Suppressor macrophage treated with lipopolysaccharide for 4 hours (primary cell): ENCODE measurements at regions not wholly inside any gene's neighbourhood (a gene's known extent, or its start where the extent isn't known, plus 50 kb on each side); places are given as distances from the start of the nearest gene placed in this dataset.
"Not testable (repeated sequence)": the region's sequence is repeated elsewhere in the genome, so short reads cannot be mapped to it uniquely, and the experiment has no call there.

ENCODE experiments used
- DNase-seq: peaks from one replicate; pipeline ENCODE4 v3.0.0-alpha.2; 2020

- DNase-seq: not testable (repeated sequence)
Observed at GRCh38 chr5:30345539-30346345, 847.7 kb upstream of the CDH6 start.

DNA sequence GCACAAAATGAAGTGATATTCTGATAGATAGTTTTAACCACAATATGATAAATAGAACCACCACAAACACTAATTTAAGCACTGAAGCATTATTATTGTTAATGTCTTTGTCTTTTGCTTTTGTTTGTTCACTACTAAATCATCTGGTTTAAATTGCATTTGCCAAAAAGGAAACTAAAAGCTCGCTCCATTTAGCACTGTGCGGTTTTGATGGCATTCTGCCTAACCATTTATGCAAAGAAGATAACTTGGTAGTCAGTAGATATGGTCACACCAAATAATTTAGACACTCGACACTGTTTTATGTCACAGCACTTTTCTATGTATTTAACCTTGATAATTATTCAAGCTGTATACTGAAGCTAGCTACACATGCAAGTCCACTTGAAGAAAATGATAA, 849.8 kb upstream of the CDH6 start:
- DNase-seq: no peak

DNA sequence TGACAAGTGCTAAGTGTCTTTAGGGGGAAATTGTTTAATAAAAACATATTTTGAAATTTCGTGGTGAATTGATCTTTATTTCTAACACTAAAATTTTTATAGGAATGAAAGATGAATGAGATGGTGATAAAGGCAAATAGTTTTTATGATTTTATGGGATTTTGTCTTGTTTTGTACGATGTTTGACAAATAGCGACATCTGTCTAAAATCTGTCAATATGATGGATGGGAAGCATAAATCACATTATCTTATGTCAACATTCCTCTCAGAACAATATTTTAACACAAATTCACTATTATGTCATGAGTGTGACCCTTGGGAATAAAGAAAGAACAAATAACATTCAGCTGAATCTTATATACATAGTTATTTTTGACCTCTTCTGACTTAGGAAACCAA, 852.0 kb upstream of the CDH6 start:
- no peak for DNase-seq

- DNase-seq: no peak
Observed at GRCh38 chr5:30337084-30337573, 856.4 kb upstream of the CDH6 start.

DNA sequence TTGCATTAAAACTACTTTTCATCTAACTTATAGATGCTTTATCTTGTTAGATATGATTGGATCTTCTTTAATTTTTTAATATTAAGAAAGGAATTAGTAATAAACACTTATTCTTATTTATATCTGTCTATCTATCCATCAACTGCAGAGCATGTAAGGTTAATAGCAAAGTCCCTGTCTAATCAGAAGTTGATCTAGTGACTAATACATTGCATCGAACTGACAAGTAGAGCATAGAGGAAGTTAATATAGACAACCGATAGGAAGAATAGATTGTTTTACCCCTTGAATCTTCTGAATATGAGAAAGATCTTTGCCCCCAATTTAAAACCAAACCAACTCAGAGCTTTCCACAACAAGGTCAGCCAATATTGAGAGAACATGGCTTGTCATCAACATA, 862.0 kb upstream of the CDH6 start:
- no peak for DNase-seq

GRCh38 chr5:30325795-30326194, 867.7 kb upstream of the CDH6 start:
- DNase-seq: no peak

GRCh38 chr5:30324083-30324482, 869.4 kb upstream of the CDH6 start:
- DNase-seq: no peak

- no peak for DNase-seq
Observed at GRCh38 chr5:30287890-30288289, 905.6 kb upstream of the CDH6 start.

DNA sequence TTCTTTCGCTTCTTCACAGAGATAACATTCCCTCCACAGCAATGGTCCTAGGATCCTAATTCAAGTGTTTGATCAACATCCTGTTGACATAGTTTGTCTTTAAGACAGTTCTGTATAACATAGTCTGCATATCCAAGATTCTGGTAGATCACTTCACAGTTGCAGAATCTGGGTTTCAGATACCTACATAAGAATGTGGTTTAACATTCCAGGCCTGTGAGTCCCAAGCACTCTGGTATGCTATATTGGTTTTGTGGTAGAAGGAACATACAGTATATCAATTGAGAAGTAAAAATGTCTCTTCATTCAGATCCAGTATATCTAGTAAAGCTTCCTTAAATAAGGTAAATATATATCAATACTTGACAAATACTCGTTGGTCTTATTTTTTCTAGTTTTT, 914.2 kb upstream of the CDH6 start:
- no peak for DNase-seq

- DNase-seq: no peak
Observed at GRCh38 chr5:30267026-30267425, 926.5 kb upstream of the CDH6 start.

GRCh38 chr5:30239331-30240022, 954.0 kb upstream of the CDH6 start:
- no peak for DNase-seq

- DNase-seq: no peak
Observed at GRCh38 chr5:30237189-30237588, 956.3 kb upstream of the CDH6 start.

DNA sequence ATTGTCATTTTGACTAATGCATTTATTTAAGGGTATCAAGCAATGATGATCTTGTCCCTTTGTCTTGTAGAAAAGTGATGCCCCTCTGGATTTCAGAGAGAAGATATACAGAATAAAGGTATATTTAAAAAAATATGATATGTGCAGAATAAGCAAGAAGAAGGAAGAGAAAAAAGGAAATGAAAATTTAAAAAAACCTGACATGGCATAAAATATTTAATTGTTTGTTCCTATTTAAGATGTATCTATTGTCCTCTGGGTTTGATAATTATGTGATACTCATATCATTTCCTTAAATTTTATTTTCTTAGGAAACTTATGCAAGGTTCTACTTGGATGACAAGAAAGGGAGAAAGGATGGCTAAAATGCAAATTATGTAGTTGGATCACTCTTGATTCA, 983.7 kb upstream of the CDH6 start:
- no peak for DNase-seq

DNA sequence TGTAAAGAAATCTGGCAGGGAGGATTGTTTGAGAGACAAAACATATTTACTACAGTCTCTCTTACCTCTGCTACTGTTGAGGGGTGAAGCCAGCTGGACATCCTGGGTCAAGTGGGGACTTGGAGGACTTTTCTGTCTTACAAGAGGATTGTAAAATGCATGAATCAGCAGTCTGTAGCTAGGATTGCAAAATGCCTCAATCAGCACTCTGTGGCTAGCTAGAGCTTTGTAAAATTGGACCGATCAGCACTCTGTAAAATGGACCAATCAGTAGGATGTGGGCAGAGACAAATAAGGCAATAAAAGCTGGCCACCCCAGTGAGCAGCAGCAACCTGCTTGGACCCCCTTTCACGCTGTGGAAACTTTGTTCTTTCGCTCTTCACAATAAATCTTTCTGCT, 995.8 kb upstream of the CDH6 start:
- no peak for DNase-seq

GRCh38 chr5:30195036-30195435, 998.5 kb upstream of the CDH6 start:
- no peak for DNase-seq

GRCh38 chr5:30194595-30194994, 998.9 kb upstream of the CDH6 start:
- DNase-seq: no peak

GRCh38 chr5:30183795-30184194, 1009.7 kb upstream of the CDH6 start:
- no peak for DNase-seq

- DNase-seq: no peak
Observed at GRCh38 chr5:30156156-30156555, 1037.3 kb upstream of the CDH6 start.

GRCh38 chr5:30152431-30152830, 1041.1 kb upstream of the CDH6 start:
- DNase-seq: no peak

DNA sequence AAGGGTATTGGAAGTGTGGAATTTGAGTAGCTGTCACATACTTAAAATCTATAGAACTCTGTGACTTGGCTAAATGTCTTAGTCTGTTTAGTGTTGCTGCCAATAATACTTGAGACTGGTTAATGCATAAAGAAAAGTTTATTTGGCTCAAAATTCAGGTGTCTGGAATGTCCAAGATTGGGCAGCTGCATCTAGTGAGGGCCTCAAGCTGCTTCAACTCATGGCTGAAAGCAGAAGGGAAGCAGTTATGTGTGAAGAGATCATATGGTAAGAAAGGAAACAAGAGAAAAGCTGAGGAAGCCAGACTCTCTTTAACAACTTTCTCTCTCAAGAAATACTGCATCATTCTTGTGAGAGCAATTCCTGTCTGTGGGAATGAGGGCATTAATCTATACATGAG, 1043.3 kb upstream of the CDH6 start:
- no peak for DNase-seq

DNA sequence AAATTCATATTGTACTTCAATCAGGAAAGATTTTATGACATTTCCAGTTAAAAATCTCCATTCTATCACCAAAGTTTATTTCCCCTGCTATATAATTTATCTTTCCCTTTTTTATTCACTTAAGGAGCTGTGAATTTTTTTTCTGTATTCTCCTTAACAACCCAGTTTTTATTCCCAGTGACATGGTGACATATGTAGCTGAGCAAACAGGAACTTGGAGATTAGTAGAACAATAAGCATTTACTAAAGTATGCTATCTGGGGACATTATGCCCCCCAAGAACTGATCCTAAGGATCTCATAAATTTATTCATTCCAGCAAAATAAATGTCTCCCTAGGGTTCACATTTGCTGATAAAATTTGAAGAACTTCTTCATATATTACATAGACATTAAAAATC, 1044.0 kb upstream of the CDH6 start:
- DNase-seq: no peak

GRCh38 chr5:30147976-30148375, 1045.5 kb upstream of the CDH6 start:
- DNase-seq: no peak

DNA sequence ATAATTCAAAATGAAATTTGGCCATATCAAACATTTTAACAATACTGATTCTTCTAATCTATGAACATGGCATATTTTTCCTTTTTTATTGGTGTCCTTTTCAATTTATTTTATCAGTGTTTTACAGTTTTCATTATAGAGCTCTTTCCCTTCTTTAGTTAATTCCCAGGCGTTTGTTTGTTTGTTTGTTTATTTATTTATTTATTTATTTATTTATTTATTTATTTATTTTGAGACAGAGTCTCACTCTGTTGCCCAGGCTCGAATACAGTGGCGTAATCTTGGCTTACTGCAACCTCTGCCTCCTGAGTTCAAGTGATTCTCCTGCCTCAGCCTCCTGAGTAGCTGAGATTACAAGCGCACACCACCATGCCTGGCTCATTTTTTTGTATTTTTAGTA, 1049.4 kb upstream of the CDH6 start:
- not testable (repeated sequence) for DNase-seq

DNA sequence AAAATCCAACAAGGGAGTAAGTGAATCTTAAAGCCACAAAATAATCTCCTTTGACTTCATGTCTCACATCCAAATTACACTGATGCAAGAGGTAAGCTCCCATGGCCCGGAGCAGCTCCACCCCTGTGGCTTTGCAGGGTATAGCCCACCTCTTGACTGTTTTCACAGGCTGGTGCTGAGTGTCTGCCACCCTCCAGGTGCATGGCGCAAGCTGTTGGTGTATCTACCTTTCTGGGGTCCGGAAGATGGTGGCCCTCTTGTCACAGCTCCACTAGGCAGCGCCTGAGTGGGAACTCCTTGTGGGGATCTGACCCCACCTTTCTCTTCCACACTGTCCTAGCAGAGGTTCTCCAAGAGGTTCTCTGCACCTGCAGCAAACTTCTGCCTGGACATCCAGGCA, 1051.1 kb upstream of the CDH6 start:
- DNase-seq: no peak

- no peak for DNase-seq
Observed at GRCh38 chr5:30121043-30121442, 1072.4 kb upstream of the CDH6 start.
